ENCODE measurements at regions not wholly inside any gene's neighbourhood (a gene's known extent, or its start where the extent isn't known, plus 50 kb on each side); places are given as distances from the start of the nearest gene placed in this dataset.

DNA sequence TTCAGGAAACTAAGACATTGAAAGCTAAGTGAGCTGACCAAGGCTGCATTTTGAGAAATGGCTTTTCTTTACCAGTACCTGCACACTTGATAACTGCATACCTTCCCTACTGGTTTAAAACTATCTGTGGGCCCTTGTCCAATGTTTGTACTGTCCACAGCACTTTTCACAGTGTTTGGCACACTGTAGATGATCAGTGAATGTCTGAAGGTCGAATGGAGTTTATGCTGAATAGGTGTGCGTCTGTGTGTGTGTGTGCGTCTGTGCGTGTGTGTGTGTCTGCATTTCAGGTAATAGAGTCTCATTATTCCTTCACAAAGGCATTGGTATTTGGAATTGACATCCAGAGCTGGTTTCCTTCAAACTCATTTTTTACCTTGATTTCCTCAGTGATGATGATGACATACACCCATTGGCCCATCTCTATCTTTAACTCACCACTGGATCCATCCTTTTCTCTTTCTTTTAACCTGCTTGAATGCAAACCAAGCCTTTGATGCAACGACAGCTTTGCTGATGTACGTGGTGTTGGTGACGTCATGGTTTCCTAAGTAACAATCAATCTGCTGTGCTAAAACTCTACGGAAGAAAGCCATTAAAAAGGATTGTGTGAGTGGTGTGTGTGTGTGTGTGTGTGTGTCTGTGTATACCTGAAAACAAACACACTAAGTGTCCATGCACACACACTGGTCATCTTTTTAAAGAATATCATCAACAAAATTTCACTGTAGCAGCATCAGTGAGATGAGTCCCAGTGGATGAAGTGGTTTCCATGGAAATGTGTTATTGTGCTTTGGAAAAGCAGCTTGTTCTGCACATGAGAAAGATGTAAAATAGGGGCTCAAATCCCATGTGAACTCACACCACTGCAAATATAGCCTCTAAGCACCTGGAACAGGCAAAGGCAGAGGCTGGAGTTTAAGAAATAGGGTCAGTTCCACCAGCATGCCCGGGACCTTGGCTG, 490.2 kb upstream of the B3GAT1 start:
- no peak overlapping the region for H3K27ac Mint-ChIP-seq
- ATAC-seq (no peak), DNase-seq (no peak)
- H3K27me3 Mint-ChIP-seq = peaks cover 58% of the 10 kb centered on the region
- no peaks in the 10 kb centered on the region for H3K4me1 Mint-ChIP-seq
- no peaks in the 10 kb centered on the region for H3K9me3 Mint-ChIP-seq
- H3K4me3 Mint-ChIP-seq = no peak overlapping the region

DNA sequence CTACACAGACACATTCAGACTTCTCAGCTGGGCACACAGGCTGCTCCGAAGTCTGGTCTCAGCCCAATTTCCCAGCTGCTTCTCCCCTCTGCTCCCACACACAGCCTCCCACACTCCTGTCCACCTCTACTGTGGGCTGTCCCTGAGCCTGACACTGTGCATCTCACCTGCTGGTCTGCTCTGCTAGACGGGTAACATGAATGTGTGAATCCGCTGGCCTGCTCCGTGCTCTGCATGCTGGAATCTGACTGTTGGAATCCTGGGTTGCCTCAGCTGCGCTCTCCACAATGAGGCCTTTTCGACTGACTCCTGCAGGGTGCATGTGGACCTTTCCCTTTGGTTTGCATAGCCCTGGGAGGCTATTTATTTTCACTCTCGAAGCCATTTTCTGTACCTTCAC, 489.5 kb upstream of the B3GAT1 start:
- H3K27me3 Mint-ChIP-seq = peaks cover 56% of the 10 kb centered on the region
- DNase-seq (no peak), ATAC-seq (no peak)
- H3K4me3 Mint-ChIP-seq = no peak overlapping the region
- H3K27ac Mint-ChIP-seq = no peak overlapping the region
- H3K9me3 Mint-ChIP-seq = no peaks in the 10 kb centered on the region
- no peaks in the 10 kb centered on the region for H3K4me1 Mint-ChIP-seq

DNA sequence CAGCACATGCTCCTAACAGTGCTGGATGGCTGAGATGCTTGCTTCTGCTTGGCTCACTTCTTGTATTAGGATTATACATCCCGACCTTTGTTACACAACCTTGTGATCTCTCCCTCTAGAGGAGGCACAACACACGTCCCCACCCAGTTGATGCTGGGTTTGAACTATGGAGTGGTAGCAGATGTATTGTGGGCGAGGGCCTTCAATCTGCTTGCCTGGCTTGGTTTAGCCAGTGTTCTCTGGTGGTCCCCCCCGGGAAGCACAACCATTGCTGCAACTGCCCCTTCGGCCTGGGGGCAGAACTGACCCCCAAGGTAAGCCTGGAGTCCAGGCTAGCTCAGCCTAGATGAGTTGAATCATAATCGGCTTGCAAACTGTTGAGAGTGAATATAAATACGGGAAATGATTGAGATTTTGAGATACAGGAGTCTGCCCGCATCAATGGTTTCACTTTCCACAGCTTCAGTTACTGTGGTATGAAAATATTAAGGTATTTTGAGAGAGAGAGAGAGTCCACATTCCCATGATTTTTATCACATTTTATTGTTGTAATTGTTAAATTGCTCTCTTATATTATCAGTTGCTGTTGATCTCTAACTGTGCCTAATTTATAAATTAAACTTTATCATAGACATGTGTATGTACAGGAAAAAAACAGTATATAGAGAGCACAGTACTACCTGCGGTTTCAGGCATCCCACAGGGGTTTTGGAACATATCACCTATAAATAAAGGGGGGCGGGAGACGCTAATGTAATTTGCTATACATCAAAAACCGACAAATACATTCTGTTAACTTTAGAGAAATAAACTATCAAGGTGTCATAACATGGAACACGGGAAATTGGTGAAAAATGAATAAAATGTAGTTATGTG, 482.0 kb upstream of the B3GAT1 start:
- no peaks in the 10 kb centered on the region for H3K4me1 Mint-ChIP-seq

DNA sequence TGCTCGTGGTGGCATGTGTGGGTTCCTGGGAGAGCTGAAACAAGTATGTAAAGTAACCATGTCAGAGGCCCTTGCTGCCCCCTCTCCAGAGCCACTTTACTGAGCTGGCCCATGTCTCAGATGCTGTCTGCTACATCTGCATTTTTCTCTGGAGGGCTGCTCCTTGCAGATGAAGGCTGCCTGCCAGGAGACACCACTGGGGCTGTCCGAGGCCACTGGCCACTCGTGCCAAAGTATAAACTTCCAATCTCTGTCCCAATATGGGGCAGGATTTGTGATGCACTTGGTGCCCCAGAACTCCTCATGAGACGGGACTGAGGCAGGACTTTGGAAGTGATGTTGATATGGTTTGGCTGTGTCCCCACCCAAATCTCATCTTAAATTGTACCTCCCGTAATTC, 478.4 kb upstream of the B3GAT1 start:
- Mint-ChIP-seq H3K27me3 (peaks cover 20% of the 10 kb centered on the region), H3K4me3 (no peak overlapping the region), H3K27ac (no peak overlapping the region)

More for the DNA sequence above, 482.0 kb upstream of the B3GAT1 start:
- peaks cover 25% of the 10 kb centered on the region for H3K27me3 Mint-ChIP-seq
- DNase-seq (no peak), ATAC-seq (no peak)
- peaks cover 0 to 15% of the 10 kb centered on the region in 2 donors for H3K9me3 Mint-ChIP-seq
- H3K4me3 Mint-ChIP-seq = no peak overlapping the region
- H3K27ac Mint-ChIP-seq = no peak overlapping the region

DNA sequence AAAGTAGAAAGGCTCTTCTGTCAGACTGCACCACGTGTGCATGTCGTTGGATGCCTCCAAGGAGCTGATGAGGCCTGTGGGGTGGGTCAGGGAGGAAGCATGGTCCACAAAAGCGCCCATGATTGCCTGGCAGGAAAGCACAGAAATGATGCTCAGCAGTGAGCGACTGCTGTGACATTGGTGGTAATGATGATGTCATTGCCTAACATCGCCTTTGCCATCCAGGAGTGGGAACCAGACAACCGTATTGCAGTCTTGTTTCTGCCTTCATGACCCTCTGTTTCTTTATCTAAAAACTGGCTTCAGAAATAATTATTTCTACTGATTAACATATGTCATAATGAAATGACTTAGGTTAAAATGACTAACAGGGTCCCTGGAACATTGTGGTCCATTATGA, 477.8 kb upstream of the B3GAT1 start:
- Mint-ChIP-seq H3K27ac (no peak overlapping the region), H3K4me1 (no peaks in the 10 kb centered on the region), H3K4me3 (no peak overlapping the region), H3K27me3 (peaks cover 20% of the 10 kb centered on the region), H3K9me3 (peaks cover 4 to 15% of the 10 kb centered on the region in 2 donors)
- DNase-seq (no peak), ATAC-seq (no peak)

More for the DNA sequence above, 478.4 kb upstream of the B3GAT1 start:
- ATAC-seq (no peak), DNase-seq (no peak)
- H3K9me3 Mint-ChIP-seq = peaks cover 4 to 15% of the 10 kb centered on the region in 2 donors
- no peaks in the 10 kb centered on the region for H3K4me1 Mint-ChIP-seq

DNA sequence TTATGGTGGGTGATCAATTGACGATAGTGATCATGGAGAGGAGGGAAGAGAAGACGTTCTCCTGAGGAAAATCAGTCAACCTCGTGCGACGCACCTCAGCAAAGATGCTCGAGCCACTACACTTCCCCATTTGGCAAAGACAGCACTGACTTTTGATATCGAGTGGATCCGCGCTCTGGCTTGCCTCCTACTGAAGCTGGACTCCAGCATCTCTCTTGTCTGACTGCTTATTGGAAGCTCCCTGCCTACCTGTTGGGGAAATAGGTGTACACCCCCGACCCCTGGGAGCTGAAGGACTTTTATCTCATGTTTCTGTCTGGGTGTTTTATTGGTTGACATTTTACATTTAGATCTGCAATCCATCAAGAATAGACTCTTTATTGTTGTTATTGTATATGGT, 476.8 kb upstream of the B3GAT1 start:
- peaks cover 25% of the 10 kb centered on the region for H3K27me3 Mint-ChIP-seq
- H3K4me1 Mint-ChIP-seq = no peaks in the 10 kb centered on the region
- no peak for ATAC-seq
- peaks cover 4 to 15% of the 10 kb centered on the region in 2 donors for H3K9me3 Mint-ChIP-seq
- DNase-seq = no peak
- no peak overlapping the region for H3K4me3 Mint-ChIP-seq
- H3K27ac Mint-ChIP-seq = no peak overlapping the region

DNA sequence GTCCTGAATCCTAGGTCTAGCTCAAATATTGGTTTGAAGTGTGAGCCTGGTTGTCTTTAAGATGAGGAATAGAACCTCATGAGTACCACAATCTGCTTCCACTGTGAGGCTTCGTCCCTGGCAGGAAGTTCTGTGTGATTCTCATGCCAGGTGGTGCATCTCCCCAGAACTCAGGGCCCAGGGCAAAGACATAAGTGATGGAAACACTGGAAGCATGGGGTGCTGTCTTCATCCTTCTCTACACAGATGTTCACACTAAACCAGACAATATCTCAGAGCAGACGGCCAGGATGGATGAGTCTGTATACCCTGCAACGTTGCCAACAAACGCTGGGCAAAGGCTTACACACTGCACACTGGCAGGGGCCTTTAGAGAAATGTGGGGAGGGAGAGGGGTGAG, 475.9 kb upstream of the B3GAT1 start:
- ATAC-seq (no peak), DNase-seq (no peak)
- peaks cover 32% of the 10 kb centered on the region for H3K27me3 Mint-ChIP-seq
- H3K27ac Mint-ChIP-seq = no peak overlapping the region
- H3K4me3 Mint-ChIP-seq = no peak overlapping the region
- no peaks in the 10 kb centered on the region for H3K4me1 Mint-ChIP-seq
- H3K9me3 Mint-ChIP-seq = peaks cover 4 to 11% of the 10 kb centered on the region in 2 donors

DNA sequence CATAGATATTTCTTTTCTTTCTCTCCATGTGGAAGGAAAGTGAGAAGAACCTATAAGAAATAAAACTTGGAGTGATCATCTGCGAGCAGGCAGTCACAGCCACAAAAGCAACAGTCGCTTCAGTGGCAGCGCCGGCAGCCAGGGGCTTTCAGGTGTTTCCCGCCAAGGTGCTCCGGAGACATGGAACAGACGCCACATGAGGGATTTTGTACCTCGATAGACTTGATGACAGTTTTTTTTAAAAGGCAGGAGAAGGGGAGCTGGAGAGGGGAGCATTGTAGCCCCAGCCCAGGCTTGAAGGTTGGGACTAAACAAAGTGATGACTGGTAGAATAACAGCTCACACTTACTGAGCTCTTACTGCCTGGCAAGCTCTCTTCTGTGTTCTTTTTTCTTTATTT, 471.4 kb upstream of the B3GAT1 start:
- peaks cover 39% of the 10 kb centered on the region for H3K27me3 Mint-ChIP-seq
- H3K9me3 Mint-ChIP-seq = peaks cover 0 to 4% of the 10 kb centered on the region in 2 donors
- DNase-seq (no peak), ATAC-seq (no peak)
- no peak overlapping the region for H3K27ac Mint-ChIP-seq
- no peaks in the 10 kb centered on the region for H3K4me1 Mint-ChIP-seq
- no peak overlapping the region for H3K4me3 Mint-ChIP-seq

DNA sequence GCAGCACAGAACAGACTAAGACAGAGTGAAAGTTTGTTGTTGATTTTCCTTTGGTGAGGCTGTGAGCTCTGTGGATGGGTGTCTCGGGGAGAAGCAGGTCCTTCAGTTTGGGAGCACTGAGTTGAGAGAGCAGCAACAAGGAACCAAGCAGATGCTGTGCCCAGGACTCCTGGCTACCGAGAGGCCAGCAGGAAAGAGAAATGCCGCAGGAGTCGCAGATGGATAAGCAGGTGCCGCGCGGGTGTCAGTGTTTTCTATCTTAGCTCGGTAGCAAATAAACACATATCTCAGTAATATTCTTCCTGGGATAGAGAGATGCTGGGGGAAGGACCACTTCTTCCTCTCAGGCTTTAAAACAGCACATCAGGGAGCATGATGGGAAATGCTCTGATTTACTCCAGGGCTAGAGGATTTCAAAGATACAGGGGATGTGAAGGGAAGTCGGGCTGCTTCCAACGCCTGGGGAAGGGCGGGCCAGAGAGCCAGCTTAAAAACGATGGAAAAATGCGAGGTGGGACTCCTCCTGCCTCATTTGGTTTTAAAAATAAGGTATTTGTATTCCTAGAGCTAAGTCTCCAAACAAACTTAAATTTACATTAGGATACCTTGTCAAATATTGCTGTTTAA, 470.7 kb upstream of the B3GAT1 start:
- Mint-ChIP-seq H3K4me1 (no peaks in the 10 kb centered on the region), H3K4me3 (no peak overlapping the region), H3K27me3 (peaks cover 46% of the 10 kb centered on the region), H3K27ac (no peak overlapping the region), H3K9me3 (peaks cover 0 to 4% of the 10 kb centered on the region in 2 donors)
- DNase-seq (no peak), ATAC-seq (no peak)

DNA sequence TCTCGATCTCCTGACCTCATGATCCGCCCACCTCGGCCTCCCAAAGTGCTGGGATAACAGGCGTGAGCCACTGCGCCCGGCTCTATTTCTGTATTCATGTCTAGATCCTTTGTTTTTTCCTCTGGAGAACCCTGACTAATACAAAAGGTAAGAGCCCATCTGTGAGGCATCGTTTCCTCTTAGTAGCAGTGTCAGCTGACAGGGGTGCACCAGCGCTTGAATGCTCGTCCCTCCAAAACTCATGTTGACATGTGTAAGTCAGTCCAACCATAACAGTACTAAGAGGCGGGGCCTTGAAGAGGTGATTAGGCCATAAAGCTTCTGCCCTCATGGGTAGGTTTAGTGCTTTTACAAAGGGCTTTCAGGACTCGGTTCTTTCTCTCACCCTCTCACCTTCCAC, 470.1 kb upstream of the B3GAT1 start:
- DNase-seq = no peak
- H3K27ac Mint-ChIP-seq = no peak overlapping the region
- H3K27me3 Mint-ChIP-seq = peaks cover 51% of the 10 kb centered on the region
- H3K4me1 Mint-ChIP-seq = no peaks in the 10 kb centered on the region
- no peaks in the 10 kb centered on the region for H3K9me3 Mint-ChIP-seq
- ATAC-seq = no peak
- H3K4me3 Mint-ChIP-seq = no peak overlapping the region

DNA sequence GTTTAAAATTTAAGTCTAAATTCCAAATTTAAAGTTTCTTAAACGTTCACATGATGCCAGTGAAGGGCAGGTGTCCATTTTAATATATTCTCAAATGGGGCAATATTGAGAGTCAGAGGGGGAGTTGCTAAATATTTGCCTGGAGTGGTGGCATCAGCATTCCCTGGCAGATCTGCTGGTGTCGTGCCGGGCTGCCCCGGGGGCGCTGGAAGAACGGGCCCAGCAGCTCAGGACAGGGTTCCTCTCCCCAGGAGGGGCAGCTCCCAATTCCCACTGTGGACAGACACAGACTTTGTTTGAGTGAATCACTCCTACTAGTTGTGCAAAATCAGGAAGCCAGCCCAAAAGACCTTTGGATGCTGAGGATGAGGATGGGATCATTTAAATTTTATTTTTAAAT, 468.7 kb upstream of the B3GAT1 start:
- Mint-ChIP-seq H3K9me3 (no peaks in the 10 kb centered on the region), H3K27me3 (peaks cover 62% of the 10 kb centered on the region), H3K27ac (no peak overlapping the region), H3K4me3 (no peak overlapping the region), H3K4me1 (no peaks in the 10 kb centered on the region)
- no peak for ATAC-seq
- DNase-seq = no peak

DNA sequence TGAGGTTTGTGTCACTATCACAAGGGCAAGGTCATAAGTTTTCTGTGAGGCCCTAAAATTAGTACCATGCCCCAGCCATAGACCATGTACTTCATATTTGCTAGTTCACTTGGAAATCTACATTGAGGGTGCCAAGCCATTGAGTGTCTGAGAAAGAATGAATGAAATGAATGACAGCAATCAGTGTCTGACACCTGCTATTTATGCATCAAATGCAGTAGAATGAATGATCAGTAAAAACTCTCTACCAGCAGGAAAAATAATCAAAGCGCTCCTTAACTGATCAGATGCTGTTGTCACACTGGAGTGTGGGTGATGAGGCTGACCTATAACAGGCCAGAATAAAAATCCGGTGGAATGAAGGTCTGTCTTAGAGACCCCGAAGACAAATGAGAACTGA, 467.9 kb upstream of the B3GAT1 start:
- Mint-ChIP-seq H3K27me3 (peaks cover 62% of the 10 kb centered on the region), H3K4me1 (no peaks in the 10 kb centered on the region), H3K27ac (no peak overlapping the region), H3K9me3 (no peaks in the 10 kb centered on the region), H3K4me3 (no peak overlapping the region)
- ATAC-seq (no peak), DNase-seq (no peak)

DNA sequence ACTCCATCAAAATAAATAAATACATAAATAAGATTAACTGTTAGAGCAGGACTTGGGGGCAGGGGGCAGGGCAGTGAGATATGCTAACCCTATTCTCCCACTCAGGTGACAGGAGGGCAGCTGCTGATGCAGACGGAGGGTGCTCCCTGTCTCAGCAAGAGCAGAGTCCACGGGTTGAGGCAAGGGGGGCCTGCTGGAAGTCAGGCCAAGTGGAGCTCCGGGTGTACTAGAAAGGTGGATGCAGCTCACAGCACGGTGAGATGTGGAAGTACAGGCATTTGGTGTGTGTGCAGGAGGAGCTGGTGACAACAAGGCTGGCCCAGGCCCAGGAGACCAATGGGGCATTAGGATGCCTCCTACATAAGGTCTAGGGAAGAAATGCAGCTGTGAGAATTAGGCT, 467.3 kb upstream of the B3GAT1 start:
- H3K9me3 Mint-ChIP-seq = no peaks in the 10 kb centered on the region
- peaks cover 62% of the 10 kb centered on the region for H3K27me3 Mint-ChIP-seq
- no peak overlapping the region for H3K4me3 Mint-ChIP-seq
- ATAC-seq = no peak
- no peaks in the 10 kb centered on the region for H3K4me1 Mint-ChIP-seq
- H3K27ac Mint-ChIP-seq = peak overlapping the region in 1 of 2 donors; percentile 55
- DNase-seq = no peak

DNA sequence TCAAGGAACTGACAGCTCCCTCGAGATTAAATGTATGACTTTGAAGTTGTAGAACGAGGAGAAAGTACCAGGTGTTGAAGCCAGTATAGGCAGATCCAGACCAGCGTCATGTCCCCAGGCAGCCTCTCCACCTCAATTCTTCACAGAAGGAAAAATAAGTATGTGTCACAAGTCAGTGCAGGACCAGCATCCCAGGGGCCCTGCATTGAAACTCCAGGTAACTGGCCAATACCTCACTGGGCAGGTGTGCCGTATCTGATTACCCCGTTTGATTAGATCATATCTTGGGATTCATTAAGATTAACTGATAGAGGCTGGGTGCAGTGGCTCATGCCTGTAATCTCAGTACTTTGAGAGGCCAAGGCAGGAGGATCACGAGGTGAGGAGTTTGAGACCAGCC, 466.7 kb upstream of the B3GAT1 start:
- no peaks in the 10 kb centered on the region for H3K9me3 Mint-ChIP-seq
- peak overlapping the region in 1 of 2 donors; percentile 35 for H3K27ac Mint-ChIP-seq
- H3K27me3 Mint-ChIP-seq = peaks cover 57% of the 10 kb centered on the region
- H3K4me3 Mint-ChIP-seq = no peak overlapping the region
- no peaks in the 10 kb centered on the region for H3K4me1 Mint-ChIP-seq
- ATAC-seq (no peak), DNase-seq (no peak)

DNA sequence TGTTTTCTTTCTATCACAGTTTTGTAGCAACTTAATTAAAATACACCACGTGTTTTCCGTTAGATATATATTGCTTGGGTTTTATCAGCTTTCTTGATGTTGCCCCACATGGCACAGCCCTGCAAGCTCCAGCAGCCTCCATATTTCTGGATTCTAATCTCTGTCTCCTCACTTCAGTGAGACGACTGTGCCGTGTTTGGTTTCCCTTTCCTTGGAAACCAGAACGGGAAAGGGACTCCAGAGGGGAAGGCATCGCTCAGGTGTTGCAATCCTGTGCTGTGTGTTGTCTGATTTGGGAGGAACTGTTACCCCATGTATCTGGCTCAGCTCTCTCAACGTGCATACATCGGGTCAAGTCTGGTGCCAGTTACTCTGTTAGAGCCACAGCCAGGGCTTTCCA, 464.2 kb upstream of the B3GAT1 start:
- DNase-seq = no peak
- ATAC-seq = no peak
- no peak overlapping the region for H3K27ac Mint-ChIP-seq
- peaks cover 43% of the 10 kb centered on the region for H3K27me3 Mint-ChIP-seq
- no peaks in the 10 kb centered on the region for H3K4me1 Mint-ChIP-seq
- H3K9me3 Mint-ChIP-seq = no peaks in the 10 kb centered on the region
- no peak overlapping the region for H3K4me3 Mint-ChIP-seq
